ENCODE measurements at regions not wholly inside any gene's neighbourhood (a gene's known extent, or its start where the extent isn't known, plus 50 kb on each side); places are given as distances from the start of the nearest gene placed in this dataset.

DNA sequence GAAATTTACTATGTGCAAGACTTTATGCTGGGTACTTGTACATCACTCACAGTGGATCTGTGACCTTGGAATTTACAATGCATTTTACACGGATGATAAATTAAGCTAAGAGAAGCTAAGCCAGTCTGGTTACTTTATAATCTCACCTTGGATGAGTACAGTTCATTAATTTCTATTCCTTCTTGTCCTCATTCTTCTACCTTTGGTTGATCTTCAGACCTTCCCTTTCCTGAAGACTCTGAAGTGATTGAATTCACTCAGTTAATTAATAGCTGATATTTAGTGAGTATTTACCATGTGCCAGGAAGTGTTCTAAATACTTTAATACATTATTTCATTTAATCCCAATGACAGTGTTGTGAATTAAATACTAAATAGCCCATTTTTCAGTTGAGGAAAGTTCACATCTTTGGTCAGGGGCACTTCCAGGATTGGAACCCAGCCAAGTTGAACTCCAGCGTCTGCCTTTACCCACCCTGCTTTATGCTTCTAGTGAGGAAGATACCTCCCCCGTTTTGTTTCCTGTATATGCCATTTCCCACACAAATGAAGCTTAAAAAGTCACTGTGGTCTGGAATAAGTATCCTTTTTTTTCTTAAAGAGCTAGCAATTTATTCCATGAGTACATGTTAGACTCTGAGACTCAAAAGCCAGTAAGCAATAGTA, 146.6 kb downstream of the TLR5 start:
- no peak for DNase-seq

GRCh38 chr1:223000632-223001031, 142.4 kb downstream of the TLR5 start:
- no peak for DNase-seq

DNA sequence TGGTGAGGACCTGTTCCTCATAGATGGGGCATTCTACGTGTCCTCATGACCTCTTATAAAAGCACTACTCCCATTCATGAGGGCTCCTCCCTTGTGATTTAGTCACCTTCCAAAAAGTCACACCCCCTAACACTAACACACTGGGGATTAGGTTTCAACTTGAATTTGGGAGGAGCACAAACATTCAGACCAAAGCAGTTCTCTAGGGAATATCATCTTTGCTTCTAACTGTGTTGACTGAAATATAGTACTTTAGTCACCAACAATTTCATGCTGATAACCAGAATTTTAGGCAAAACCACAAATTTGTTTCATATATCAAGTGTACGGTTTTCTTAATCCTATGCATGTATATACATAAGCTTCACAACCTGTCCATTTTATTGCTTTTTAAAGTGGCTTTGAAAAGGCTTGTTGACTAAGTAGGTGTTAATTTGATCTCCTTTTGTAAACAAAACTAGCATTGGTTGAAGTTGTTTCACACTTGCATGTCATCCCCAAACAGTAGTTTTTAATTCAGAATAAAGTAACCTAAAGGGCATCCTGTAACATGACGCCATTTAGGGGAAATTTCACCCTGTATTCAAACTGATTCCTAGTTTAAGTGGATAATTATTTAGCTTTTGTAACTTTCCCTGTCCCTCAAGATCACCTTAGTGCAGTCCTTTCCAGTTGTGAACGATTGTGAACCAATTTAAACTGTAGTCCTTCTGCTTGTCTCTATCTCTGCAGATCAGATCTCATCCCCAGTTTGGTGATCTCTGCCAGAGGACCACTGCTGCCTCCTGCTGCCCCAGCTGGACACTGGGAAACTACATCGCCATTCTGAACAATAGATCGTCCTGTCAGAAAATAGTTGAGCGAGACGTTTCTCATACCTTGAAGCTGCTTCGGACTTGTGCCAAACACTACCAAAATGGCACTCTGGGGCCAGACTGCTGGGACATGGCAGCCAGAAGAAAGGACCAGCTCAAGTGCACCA, 141.1 kb downstream of the TLR5 start:
- no peak for DNase-seq

DNA sequence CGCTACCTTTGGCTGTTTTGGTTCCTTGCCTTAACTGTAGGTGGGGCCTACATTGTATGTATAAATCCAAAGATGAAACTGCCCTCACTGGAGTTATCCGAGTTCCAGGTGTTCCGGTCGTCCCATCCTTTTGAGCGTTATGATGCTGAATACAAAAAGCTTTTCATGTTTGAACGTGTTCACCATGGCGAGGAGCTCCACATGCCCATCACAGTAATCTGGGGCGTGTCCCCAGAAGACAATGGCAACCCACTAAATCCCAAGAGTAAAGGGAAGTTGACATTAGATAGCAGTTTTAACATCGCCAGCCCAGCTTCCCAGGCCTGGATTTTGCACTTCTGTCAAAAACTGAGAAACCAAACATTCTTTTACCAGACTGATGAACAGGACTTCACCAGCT, 139.5 kb downstream of the TLR5 start:
- no peak for DNase-seq

DNA sequence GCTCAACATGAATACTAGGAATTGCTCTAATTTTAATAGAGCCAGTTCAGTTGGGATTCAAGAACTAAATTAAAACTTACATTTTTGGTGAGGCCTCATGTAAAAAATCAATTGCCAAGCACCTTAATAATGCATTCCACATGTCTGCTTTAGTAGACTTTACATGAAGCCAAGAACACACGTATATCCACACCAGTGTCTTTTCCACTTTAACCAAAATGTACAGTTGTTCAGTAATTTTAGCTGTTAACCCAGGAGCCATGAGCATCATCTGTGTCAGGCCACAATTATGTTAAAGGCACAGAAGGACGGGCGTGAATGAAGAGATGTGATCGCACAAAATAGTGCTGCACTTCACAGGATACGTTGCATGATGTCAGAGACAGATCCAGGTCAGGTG, 136.7 kb downstream of the TLR5 start:
- no peak for DNase-seq

DNA sequence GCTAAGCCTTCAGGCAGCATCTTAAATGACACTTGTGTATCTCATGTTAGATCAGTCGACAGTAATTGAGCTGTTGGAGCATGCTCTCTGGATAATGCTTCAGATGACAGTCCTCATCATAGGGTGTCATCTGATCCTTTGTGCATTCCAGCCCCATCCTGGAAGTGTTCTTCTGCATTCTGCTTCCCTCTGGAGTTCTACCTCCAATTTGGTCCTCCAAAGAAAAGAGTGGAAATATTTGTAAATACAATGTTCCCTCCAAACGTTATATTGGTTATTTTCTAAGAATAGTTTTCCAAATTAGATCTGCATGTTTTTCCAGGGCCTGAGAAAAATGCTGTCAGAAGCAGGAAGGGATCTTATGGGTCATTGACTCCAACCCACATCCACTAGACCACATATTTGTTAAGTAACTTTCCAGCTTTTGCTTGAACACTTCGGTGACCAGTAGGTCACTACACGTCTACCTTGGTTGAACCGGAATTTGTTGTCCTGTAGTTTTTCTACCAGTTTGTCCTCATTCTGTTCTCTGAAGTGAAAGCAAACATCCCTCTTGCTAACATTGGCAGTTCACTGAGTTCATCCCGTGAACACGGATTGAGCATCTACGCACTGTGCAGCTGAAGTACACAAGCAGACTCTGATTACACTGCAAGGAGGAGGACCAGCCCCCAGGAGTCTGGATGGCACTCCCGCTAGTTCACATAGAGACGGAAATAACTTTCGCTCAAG, 136.0 kb downstream of the TLR5 start:
- DNase-seq = peak; percentile 50

- no peak for DNase-seq
Observed at GRCh38 chr1:223007935-223008334, 135.1 kb downstream of the TLR5 start.

DNA sequence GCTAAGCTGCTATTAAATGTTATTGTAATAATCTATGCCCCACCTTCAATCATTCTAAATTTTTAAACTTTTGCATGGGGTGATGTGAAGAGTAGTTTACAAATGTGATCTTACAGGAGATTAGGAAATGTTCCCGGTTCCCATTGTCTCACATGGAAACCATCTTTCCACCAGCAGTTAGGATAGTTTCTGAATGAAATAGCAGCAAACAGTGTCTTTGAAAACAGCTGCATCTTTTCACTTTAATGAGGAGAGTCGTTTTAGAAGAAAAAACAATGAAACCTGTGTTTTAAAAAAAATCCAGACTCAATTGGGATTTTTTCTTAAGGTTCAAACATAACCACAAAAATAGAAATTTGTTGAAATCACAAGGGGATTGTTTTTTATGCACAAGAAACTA, 134.2 kb downstream of the TLR5 start:
- no peak for DNase-seq

DNA sequence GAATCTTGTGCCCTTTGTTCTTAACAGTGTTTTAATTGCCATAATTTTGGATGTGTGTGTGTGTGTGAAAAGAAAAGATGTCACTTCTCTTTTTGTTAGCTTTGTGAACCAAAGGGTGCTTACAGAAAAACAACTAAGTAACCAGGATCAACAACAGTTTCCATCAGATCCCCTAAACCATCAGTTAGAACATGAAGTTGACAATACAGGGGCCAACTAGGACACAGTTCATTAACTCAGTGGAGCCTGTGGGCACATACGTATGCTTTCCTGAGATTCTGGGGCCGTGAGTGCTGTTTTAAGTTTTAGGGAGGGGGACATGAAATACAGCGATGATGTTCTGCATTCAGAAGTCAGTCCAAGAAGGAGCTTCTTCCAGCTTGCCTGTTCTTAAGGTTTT, 133.6 kb downstream of the TLR5 start:
- no peak for DNase-seq

- no peak for DNase-seq
Observed at GRCh38 chr1:223010582-223011504, 132.2 kb downstream of the TLR5 start.

DNA sequence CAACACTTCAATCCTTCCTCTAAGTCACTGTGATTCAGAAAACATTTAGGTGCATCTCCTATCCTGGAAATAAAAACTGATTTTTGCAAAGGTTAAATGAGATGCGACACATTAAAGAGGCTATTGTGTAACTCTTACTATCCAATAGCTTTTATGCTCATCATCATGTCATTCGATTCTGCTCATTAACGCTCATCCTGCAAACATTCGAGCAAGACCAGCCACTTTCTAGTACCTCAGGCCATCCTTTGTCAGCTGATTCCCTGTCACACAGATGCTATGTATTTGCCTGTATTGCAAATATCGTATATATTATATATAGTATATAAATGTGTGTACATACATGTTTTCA, 131.6 kb downstream of the TLR5 start:
- DNase-seq = no peak

DNA sequence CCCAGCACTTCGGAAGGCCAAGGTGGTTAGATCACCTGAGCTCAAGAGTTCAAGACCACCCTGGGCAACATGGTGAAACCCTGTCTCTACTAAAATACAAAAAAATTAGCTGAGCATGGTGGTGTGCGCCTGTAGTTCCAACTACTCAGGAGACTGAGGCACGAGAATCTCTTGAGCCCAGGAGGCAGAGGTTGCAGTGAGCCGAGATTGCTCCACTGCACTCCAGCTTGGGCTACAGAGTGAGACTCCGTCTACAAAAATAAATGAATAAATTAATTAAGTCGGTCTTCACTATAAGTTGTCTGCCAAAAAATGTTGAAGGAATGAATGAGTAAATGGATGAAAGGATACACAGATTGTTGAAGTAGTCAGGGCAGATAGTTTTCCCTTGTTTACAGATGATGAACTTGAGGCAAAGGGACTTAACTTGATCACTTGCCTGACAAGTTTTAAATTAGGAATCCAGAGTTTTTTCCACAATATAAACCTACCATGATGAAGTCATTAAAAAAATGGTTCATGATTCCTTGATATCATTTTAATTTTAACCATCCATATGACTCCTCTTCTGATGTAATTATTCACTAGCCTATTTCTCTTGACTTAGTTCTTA, 130.8 kb downstream of the TLR5 start:
- no peak for DNase-seq

- no peak for DNase-seq
Observed at GRCh38 chr1:223012938-223013337, 130.1 kb downstream of the TLR5 start.

DNA sequence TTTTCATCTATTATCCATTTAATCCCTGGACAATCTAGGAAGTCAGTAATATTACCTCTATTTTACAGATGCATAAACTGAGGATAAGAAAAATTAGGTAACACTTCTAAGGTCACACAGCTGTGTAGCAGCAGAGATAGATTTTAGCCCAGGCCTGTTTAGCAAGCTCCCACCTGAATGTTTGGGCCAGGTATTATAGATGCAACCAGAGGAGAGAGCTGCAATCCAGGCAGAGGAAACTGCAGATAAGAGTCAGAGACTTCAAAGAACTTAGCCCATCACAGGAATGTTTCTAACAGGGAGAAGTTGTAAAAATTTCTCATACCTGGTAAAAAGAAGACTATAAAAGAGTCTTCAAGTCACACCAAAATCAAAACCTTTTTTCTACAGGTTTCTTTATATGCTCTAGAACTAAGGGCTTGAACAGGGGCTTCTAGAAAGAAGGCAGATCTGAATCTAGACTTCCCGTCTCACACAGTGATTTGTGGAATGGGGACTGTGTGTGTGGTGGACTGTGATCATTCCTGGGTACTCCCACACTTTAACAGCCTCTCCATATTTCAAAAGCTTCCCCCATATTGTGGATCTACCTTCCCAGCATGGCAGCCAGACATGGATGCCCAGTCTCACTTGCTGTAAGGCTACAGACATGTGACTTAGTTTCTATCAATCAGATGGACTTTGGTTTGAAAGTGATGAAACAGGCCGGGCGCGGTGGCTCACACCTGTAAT, 128.7 kb downstream of the TLR5 start:
- DNase-seq = no peak

- DNase-seq = no peak
Observed at GRCh38 chr1:223016381-223016780, 126.7 kb downstream of the TLR5 start.

- no peak for DNase-seq
Observed at GRCh38 chr1:223016890-223017289, 126.2 kb downstream of the TLR5 start.

DNA sequence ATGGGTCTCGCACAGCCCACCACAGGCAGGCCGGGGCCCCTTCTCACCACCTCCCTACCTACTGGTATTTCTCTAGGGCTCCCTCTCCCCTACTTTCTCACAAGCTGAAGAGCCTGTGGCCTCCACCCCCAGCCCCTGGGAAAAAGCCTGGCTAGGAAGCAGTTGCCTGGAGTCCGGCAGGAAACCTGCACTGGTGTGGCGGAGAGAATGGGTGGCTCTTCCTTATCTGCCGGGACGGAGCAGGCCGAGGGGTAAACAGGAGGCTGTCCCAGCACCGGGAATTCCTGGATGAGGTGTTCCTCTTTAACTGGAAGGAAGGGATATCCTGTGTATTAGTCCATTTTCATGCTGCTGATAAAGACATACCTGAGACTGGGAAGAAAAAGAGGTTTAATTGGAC, 125.8 kb downstream of the TLR5 start:
- no peak for DNase-seq

GRCh38 chr1:223018534-223018933, 124.5 kb downstream of the TLR5 start:
- DNase-seq = no peak

GRCh38 chr1:223019256-223019655, 123.8 kb downstream of the TLR5 start:
- no peak for DNase-seq

DNA sequence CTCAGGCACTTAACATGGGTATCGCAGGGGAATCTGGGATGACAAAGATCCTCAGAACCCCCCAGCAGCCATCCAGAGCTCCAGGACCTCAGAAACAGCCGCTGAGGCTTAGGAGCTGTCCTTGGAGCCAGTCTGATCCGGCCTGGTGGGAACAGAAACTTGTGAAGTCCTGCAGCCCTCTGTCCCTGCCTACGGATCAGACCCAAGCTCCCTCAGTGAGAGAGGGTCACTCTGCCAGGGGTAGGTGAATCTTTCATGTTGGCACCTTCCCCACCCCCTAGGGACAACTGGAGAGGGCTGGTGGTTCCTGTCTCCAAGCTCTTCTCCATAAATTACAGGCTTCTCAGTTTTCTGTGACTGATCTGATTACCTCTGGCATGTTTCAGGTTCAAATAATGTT, 122.3 kb downstream of the TLR5 start:
- no peak for DNase-seq

All from renal pelvis (tissue), 1 donor.